ENCODE measurements at regions not wholly inside any gene's neighbourhood (a gene's known extent, or its start where the extent isn't known, plus 50 kb on each side); places are given as distances from the start of the nearest gene placed in this dataset.

DNA sequence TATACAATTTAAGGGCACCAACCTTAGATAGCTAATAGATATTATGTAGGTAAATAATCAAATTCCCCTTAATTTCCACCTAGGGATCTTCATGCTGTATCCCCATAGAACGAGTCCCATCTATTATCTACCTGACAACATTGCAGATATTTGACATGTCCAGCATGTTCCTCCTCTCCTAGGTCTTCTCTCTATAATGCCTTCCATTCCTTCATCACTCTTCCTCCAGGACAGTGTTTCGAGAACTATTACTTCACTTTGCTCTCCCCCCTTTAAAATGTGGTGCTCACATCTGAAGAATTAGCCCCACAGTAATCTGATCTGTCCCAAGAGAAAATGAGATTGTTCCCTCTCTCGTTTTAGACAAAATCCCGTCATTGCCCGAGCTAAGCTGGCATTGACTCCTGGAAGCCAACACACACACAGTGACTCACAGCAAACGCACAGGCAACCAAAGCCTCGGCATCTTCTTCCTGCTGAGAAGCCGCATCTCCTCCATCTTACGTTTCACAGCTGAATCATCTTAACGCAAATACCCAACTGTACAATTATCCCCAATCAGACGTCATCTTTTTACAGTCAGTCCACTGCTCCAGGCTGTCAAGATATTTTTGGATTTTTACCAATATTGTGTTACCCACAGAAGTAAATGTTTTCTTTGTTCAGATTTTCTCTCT, 162.9 kb upstream of the AGAP1 start (continued):
- TF ChIP-seq, protein P1, sequence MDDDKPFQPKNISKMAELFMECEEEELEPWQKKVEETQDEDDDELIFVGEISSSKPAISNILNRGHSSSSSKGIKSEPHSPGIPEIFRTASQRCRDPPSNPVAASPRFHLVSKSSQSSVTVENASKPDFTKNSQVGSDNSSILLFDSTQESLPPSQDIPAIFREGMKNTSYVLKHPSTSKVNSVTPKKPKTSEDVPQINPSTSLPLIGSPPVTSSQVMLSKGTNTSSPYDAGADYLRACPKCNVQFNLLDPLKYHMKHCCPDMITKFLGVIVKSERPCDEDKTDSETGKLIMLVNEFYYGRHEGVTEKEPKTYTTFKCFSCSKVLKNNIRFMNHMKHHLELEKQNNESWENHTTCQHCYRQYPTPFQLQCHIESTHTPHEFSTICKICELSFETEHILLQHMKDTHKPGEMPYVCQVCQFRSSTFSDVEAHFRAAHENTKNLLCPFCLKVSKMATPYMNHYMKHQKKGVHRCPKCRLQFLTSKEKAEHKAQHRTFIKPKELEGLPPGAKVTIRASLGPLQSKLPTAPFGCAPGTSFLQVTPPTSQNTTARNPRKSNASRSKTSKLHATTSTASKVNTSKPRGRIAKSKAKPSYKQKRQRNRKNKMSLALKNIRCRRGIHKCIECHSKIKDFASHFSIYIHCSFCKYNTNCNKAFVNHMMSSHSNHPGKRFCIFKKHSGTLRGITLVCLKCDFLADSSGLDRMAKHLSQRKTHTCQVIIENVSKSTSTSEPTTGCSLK (tag by site-specific recombination; IDR thresholded peaks at IDR 0.05), result no peak
- no peak for TF ChIP-seq ZBTB20 (tag by site-specific recombination; IDR thresholded peaks at IDR 0.05)
- no peak for TF ChIP-seq ZNF510 (tag by site-specific recombination; IDR thresholded peaks at IDR 0.05; ENCODE audit: insufficient replicate concordance)
- no peak for TF ChIP-seq ZNF239 (tag by site-specific recombination; IDR thresholded peaks at IDR 0.05)
- TF ChIP-seq MZF1 (tag by site-specific recombination; IDR thresholded peaks at IDR 0.05; ENCODE audit: borderline replicate concordance), result no peak
- TF ChIP-seq YY2 (tag by site-specific recombination; IDR thresholded peaks at IDR 0.05), result 0 out of 2 replicates have a peak, but pooled peaks have one; percentile 23
- TF ChIP-seq ZNF473 (tag by site-specific recombination; IDR thresholded peaks at IDR 0.05), result no peak
- TF ChIP-seq KLF7 (tag by site-specific recombination; IDR thresholded peaks at IDR 0.05; ENCODE audit: borderline replicate concordance), result no peak
- TF ChIP-seq, protein P2, sequence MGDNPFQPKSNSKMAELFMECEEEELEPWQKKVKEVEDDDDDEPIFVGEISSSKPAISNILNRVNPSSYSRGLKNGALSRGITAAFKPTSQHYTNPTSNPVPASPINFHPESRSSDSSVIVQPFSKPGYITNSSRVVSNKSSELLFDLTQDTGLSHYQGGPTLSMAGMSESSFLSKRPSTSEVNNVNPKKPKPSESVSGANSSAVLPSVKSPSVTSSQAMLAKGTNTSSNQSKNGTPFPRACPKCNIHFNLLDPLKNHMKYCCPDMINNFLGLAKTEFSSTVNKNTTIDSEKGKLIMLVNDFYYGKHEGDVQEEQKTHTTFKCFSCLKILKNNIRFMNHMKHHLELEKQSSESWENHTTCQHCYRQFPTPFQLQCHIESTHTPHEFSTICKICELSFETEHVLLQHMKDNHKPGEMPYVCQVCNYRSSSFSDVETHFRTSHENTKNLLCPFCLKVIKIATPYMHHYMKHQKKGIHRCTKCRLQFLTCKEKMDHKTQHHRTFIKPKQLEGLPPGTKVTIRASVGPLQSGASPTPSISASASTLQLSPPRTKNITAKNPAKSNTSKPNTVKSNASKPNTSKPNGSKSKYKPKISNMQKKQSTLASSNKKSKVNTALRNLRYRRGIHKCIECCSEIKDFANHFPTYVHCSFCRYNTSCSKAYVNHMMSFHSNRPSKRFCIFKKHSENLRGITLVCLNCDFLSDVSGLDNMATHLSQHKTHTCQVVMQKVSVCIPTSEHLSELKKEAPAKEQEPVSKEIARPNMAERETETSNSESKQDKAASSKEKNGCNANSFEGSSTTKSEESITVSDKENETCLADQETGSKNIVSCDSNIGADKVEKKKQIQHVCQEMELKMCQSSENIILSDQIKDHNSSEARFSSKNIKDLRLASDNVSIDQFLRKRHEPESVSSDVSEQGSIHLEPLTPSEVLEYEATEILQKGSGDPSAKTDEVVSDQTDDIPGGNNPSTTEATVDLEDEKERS (tag by site-specific recombination; IDR thresholded peaks at IDR 0.05), result no peak
- no peak for TF ChIP-seq KLF16 (tag by site-specific recombination; IDR thresholded peaks at IDR 0.05)
- no peak for TF ChIP-seq SALL2 (tag by site-specific recombination; IDR thresholded peaks at IDR 0.05; ENCODE audit: borderline replicate concordance)
- no peak for TF ChIP-seq FEZF1 (tag by site-specific recombination; IDR thresholded peaks at IDR 0.05)
- TF ChIP-seq ZNF776 (tag by site-specific recombination; IDR thresholded peaks at IDR 0.05; ENCODE audit: borderline replicate concordance), result no peak
- no peak for TF ChIP-seq ZBTB49 (tag by site-specific recombination; IDR thresholded peaks at IDR 0.05; ENCODE audit: low read depth)
- TF ChIP-seq ZNF404 (tag by site-specific recombination; IDR thresholded peaks at IDR 0.05), result no peak
- no peak for TF ChIP-seq ZNF514 (tag by site-specific recombination; IDR thresholded peaks at IDR 0.05)
- TF ChIP-seq GLI2 (tag by site-specific recombination; IDR thresholded peaks at IDR 0.05; ENCODE audit: borderline replicate concordance, low read depth), result no peak
- TF ChIP-seq WT1 (tag by site-specific recombination; IDR thresholded peaks at IDR 0.05), result no peak
- TF ChIP-seq, protein P3, sequence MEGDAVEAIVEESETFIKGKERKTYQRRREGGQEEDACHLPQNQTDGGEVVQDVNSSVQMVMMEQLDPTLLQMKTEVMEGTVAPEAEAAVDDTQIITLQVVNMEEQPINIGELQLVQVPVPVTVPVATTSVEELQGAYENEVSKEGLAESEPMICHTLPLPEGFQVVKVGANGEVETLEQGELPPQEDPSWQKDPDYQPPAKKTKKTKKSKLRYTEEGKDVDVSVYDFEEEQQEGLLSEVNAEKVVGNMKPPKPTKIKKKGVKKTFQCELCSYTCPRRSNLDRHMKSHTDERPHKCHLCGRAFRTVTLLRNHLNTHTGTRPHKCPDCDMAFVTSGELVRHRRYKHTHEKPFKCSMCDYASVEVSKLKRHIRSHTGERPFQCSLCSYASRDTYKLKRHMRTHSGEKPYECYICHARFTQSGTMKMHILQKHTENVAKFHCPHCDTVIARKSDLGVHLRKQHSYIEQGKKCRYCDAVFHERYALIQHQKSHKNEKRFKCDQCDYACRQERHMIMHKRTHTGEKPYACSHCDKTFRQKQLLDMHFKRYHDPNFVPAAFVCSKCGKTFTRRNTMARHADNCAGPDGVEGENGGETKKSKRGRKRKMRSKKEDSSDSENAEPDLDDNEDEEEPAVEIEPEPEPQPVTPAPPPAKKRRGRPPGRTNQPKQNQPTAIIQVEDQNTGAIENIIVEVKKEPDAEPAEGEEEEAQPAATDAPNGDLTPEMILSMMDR (tag by site-specific recombination; IDR thresholded peaks at IDR 0.05), result no peak
- no peak for TF ChIP-seq ZNF571 (tag by site-specific recombination; IDR thresholded peaks at IDR 0.05)
- TF ChIP-seq ZNF394 (tag by site-specific recombination; IDR thresholded peaks at IDR 0.05; ENCODE audit: borderline replicate concordance), result no peak
- no peak for TF ChIP-seq ZBTB11 (tag by site-specific recombination; conservative IDR thresholded peaks at IDR 0.05; ENCODE audit: low read depth)
- no peak for TF ChIP-seq SETDB1 (IDR thresholded peaks at IDR 0.05; ENCODE audit: insufficient read length, low read length)
- TF ChIP-seq ZNF292 (tag by site-specific recombination; IDR thresholded peaks at IDR 0.05; ENCODE audit: borderline replicate concordance, low read depth), result no peak
- no peak for TF ChIP-seq ZNF785 (tag by site-specific recombination; IDR thresholded peaks at IDR 0.05)
- no peak; the same call in 1 of the 2 replicates for TF ChIP-seq ZNF391 (tag by site-specific recombination; IDR thresholded peaks at IDR 0.05; ENCODE audit: borderline replicate concordance, low read depth)
- no peak for TF ChIP-seq MYNN (tag by site-specific recombination; IDR thresholded peaks at IDR 0.05; ENCODE audit: borderline replicate concordance)

Measured in HEK293 (cell line).